ENCODE measurements at regions not wholly inside any gene's neighbourhood (a gene's known extent, or its start where the extent isn't known, plus 50 kb on each side); places are given as distances from the start of the nearest gene placed in this dataset.

DNA sequence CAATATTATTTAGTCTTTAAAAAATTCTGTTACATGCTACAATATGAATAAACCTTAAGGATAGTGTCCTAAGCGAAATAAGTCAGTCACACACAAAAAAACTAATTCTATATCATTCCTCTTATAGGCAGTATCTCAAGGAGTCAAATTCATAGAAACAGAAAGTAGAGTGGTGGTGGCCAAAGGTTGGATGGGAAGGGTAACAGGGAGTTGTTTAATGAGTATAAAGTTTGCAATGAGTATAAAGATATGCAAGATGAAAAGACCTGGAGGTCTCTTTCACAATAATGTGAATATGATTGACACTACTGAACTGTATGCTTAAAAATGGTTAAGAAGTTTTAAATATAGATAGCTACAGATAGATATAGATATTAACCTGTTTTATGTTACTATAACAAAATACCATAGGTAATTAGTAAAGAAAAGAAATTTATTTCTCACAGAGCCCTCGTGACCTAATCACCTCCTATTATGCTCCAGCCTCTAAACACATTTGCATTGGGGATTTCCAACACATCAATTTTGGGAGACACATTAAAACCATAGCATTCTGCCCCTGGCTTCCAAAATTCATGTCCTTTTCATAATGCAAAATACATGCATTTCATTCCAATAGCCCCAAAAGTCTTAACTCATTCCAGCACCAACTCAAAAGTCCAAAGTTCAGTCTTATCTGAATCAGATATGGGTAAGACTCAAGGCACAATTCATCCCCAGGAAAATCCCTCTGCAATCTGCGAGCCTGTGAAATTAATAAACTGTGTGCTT, 93.6 kb downstream of the ATPSCKMT start:
- intact Hi-C loops (cut with DNase I): no loop called here
- TF ChIP-seq, protein P1, sequence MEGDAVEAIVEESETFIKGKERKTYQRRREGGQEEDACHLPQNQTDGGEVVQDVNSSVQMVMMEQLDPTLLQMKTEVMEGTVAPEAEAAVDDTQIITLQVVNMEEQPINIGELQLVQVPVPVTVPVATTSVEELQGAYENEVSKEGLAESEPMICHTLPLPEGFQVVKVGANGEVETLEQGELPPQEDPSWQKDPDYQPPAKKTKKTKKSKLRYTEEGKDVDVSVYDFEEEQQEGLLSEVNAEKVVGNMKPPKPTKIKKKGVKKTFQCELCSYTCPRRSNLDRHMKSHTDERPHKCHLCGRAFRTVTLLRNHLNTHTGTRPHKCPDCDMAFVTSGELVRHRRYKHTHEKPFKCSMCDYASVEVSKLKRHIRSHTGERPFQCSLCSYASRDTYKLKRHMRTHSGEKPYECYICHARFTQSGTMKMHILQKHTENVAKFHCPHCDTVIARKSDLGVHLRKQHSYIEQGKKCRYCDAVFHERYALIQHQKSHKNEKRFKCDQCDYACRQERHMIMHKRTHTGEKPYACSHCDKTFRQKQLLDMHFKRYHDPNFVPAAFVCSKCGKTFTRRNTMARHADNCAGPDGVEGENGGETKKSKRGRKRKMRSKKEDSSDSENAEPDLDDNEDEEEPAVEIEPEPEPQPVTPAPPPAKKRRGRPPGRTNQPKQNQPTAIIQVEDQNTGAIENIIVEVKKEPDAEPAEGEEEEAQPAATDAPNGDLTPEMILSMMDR (IDR thresholded peaks at IDR 0.05; ENCODE audit: borderline replicate concordance, extremely low read depth, insufficient read depth): no peak
- Histone ChIP-seq H3K27ac (ENCODE audit: low read depth in 2 of 2, low read length in 2 of 2) (no peak overlapping the region), H3K9me3 (ENCODE audit: control insufficient read depth in 2 of 3, insufficient read depth in 1 of 3, low read length in 3 of 3) (no peaks in the 10 kb centered on the region), H3K27me3 (ENCODE audit: control insufficient read depth, insufficient read depth, low read length) (no peaks in the 10 kb centered on the region), H3K4me3 (ENCODE audit: low read length in 3 of 3) (no peak overlapping the region), H3K36me3 (ENCODE audit: control insufficient read depth in 2 of 3, insufficient read depth in 3 of 3, low read length in 3 of 3) (no peaks in the 10 kb centered on the region), H3K9ac (ENCODE audit: low read length in 3 of 3) (no peak overlapping the region), H3K4me1 (ENCODE audit: control insufficient read depth in 2 of 3, insufficient read depth in 2 of 3, low read depth in 1 of 3, low read length in 3 of 3) (no peaks in the 10 kb centered on the region)
- FAIRE-seq (no peak), DNase-seq (no peak)

DNA sequence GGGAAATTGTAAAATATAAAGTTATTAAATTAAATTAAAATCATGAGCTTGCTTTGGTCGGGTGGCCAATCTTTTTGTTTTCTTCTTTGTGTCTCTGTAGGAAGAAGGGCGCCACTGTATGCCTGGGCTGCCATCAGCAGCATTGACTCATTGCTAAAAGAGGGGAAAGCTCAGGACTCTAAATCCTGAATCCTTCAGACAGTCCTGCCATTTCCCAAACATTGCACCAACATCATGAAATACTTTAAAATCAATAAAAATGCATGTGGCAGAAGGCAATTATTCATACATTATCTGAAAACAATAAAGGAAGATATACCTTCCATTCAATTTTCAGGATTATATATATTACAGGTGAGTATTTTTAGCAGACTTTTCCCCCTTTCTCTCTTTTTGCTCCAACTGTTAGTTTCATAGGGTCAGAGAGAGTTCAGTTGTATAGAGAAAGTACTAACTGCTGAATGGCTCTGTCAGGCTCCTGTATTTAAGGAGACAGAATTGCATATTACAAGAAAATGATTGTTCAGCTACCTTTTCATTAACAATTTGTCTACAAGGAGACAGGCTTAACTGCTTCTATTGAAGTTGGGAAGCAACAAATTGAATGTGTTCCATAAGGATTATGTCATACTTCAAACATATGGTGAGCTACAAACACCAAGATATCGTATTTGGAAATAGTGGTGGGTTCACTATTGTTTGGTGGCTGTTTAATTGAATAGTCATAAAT, 95.7 kb downstream of the ATPSCKMT start:
- no peak overlapping the region for H3K9ac ChIP-seq (ENCODE audit: low read length in 3 of 3)
- TF ChIP-seq, protein P1 (IDR thresholded peaks at IDR 0.05; ENCODE audit: borderline replicate concordance, extremely low read depth, insufficient read depth): no peak
- no peak overlapping the region for H3K27ac ChIP-seq (ENCODE audit: low read depth in 2 of 2, low read length in 2 of 2)
- FAIRE-seq (no peak), DNase-seq (peak in 1 of 5 donors; percentile 24)
- no peaks in the 10 kb centered on the region for H3K4me1 ChIP-seq (ENCODE audit: control insufficient read depth in 2 of 3, insufficient read depth in 2 of 3, low read depth in 1 of 3, low read length in 3 of 3)
- no peaks in the 10 kb centered on the region for H3K27me3 ChIP-seq (ENCODE audit: control insufficient read depth, insufficient read depth, low read length)
- no peaks in the 10 kb centered on the region for H3K9me3 ChIP-seq (ENCODE audit: control insufficient read depth in 2 of 3, insufficient read depth in 1 of 3, low read length in 3 of 3)
- no peak overlapping the region for H3K4me3 ChIP-seq (ENCODE audit: low read length in 3 of 3)
- intact Hi-C loops (cut with DNase I): no loop called here
- no peaks in the 10 kb centered on the region for H3K36me3 ChIP-seq (ENCODE audit: control insufficient read depth in 2 of 3, insufficient read depth in 3 of 3, low read length in 3 of 3)

GRCh38 chr5:10153394-10153793, 96.3 kb downstream of the ATPSCKMT start:
- Histone ChIP-seq H3K27ac (ENCODE audit: low read depth in 2 of 2, low read length in 2 of 2) (no peak overlapping the region), H3K4me1 (ENCODE audit: control insufficient read depth in 2 of 3, insufficient read depth in 2 of 3, low read depth in 1 of 3, low read length in 3 of 3) (no peaks in the 10 kb centered on the region), H3K4me3 (ENCODE audit: low read length in 3 of 3) (no peak overlapping the region), H3K9ac (ENCODE audit: low read length in 3 of 3) (no peak overlapping the region), H3K27me3 (ENCODE audit: control insufficient read depth, insufficient read depth, low read length) (no peaks in the 10 kb centered on the region), H3K9me3 (ENCODE audit: control insufficient read depth in 2 of 3, insufficient read depth in 1 of 3, low read length in 3 of 3) (no peaks in the 10 kb centered on the region), H3K36me3 (ENCODE audit: control insufficient read depth in 2 of 3, insufficient read depth in 3 of 3, low read length in 3 of 3) (no peaks in the 10 kb centered on the region)
- FAIRE-seq: no peak
- TF ChIP-seq, protein P1 (IDR thresholded peaks at IDR 0.05; ENCODE audit: borderline replicate concordance, extremely low read depth, insufficient read depth): no peak
- DNase-seq: no peak
- intact Hi-C loops (cut with DNase I): no loop called here
